ENCODE measurements at regions not wholly inside any gene's neighbourhood (a gene's known extent, or its start where the extent isn't known, plus 50 kb on each side); places are given as distances from the start of the nearest gene placed in this dataset.

DNA sequence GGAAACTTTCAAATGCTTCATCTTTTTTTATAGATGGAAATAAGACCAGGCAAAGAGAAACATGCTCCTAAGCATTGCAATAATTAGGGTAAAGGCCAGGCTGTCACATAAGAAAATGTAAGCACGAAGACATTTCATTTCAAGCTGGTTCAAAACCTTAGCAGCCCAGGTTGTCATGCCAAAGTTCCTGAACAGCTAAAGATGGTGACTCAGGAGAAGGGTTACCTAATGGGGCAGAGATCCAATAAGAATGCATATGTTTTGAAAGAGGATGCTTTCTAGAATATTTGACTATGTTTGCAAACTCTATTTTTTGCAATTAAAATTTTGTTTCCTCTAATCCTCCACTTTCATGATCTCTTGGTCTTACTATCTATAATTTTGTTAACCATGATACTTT lies 65.6 kb upstream of the PHACTR2 start:
- H3K27me3 ChIP-seq (ENCODE audit: low read depth, low read length), result no peaks in the 10 kb centered on the region
- H3K27ac ChIP-seq (ENCODE audit: low read length), result no peak overlapping the region
- no peaks in the 10 kb centered on the region for H4K20me1 ChIP-seq (ENCODE audit: insufficient read depth, low read length)
- TF ChIP-seq, protein P1, sequence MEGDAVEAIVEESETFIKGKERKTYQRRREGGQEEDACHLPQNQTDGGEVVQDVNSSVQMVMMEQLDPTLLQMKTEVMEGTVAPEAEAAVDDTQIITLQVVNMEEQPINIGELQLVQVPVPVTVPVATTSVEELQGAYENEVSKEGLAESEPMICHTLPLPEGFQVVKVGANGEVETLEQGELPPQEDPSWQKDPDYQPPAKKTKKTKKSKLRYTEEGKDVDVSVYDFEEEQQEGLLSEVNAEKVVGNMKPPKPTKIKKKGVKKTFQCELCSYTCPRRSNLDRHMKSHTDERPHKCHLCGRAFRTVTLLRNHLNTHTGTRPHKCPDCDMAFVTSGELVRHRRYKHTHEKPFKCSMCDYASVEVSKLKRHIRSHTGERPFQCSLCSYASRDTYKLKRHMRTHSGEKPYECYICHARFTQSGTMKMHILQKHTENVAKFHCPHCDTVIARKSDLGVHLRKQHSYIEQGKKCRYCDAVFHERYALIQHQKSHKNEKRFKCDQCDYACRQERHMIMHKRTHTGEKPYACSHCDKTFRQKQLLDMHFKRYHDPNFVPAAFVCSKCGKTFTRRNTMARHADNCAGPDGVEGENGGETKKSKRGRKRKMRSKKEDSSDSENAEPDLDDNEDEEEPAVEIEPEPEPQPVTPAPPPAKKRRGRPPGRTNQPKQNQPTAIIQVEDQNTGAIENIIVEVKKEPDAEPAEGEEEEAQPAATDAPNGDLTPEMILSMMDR (IDR thresholded peaks at IDR 0.05; ENCODE audit: low read depth, low read length), result no peak
- no peak for TF ChIP-seq EZH2phosphoT487 (IDR thresholded peaks at IDR 0.05; ENCODE audit: low read depth)
- H3K4me2 ChIP-seq (ENCODE audit: low read length), result no peak overlapping the region
- H3K4me3 ChIP-seq (ENCODE audit: low read length), result no peak overlapping the region
- peaks cover 11% of the 10 kb centered on the region for H3K4me1 ChIP-seq (ENCODE audit: low read length)
- no peaks in the 10 kb centered on the region for H3K9me3 ChIP-seq (ENCODE audit: insufficient read depth, low read length)
- no peak overlapping the region for H3K9ac ChIP-seq (ENCODE audit: low read length)
- H2AFZ ChIP-seq (ENCODE audit: low read depth, low read length), result no peak overlapping the region
- no peaks in the 10 kb centered on the region; the same call in none of the 2 replicates for H3K79me2 ChIP-seq (ENCODE audit: low read length)
- no peaks in the 10 kb centered on the region for H3K36me3 ChIP-seq (replicated peaks; ENCODE audit: low read depth, low read length)

DNA sequence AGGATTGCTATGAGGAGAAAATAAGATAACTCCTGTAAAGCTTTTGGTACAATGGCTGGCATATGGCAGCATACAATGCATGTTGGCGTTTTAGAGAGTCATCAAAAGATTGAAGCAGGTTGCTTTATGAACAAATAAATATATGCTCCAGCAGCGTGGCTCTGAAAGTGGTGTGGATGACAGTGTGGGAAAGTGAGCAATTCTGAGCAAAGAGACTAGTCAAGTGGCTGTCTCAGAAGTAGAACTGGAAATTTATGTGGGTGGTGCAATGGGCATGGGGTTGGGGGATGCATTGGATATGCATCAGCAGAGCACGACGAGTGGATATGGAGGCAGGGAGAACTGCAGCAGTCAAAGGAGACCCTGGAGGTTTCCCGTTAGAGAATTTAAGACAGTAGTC lies 66.2 kb upstream of the PHACTR2 start:
- Histone ChIP-seq H4K20me1 (ENCODE audit: insufficient read depth, low read length) (no peaks in the 10 kb centered on the region), H3K9me3 (ENCODE audit: insufficient read depth, low read length) (no peaks in the 10 kb centered on the region), H3K27ac (ENCODE audit: low read length) (no peak overlapping the region), H3K27me3 (ENCODE audit: low read depth, low read length) (no peaks in the 10 kb centered on the region), H3K79me2 (ENCODE audit: low read length) (no peaks in the 10 kb centered on the region; the same call in none of the 2 replicates), H3K4me3 (ENCODE audit: low read length) (no peak overlapping the region), H3K4me1 (ENCODE audit: low read length) (peaks cover 11% of the 10 kb centered on the region), H3K4me2 (ENCODE audit: low read length) (no peak overlapping the region), H3K36me3 (replicated peaks; ENCODE audit: low read depth, low read length) (no peaks in the 10 kb centered on the region), H3K9ac (ENCODE audit: low read length) (no peak overlapping the region), H2AFZ (ENCODE audit: low read depth, low read length) (no peak overlapping the region)
- TF ChIP-seq, protein P1 (IDR thresholded peaks at IDR 0.05; ENCODE audit: low read depth, low read length), result no peak
- no peak for TF ChIP-seq EZH2phosphoT487 (IDR thresholded peaks at IDR 0.05; ENCODE audit: low read depth)

DNA sequence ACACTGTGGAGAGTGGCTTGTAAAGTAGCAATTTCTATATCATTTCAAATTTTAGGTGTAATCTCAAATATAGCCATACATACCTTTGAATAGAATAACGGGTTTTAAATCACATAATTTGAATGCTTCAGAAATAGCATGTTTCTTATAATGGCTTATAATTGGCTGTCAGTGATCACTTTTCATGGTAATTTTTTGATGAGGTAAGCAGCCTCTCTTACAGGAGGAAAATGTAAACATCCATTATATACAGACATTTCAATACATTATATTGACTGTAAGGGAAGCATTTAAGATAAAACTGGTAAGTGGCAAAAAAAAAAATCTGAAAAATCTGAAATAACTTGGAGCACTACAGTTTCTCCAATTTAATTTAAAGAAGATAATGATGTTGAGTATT lies 67.8 kb upstream of the PHACTR2 start:
- H3K9me3 ChIP-seq (ENCODE audit: insufficient read depth, low read length), result no peaks in the 10 kb centered on the region
- peaks cover 6% of the 10 kb centered on the region; the same call in 1 of the 2 replicates for H3K4me1 ChIP-seq (ENCODE audit: low read length)
- H3K79me2 ChIP-seq (ENCODE audit: low read length), result no peaks in the 10 kb centered on the region; the same call in none of the 2 replicates
- H3K27ac ChIP-seq (ENCODE audit: low read length), result no peak overlapping the region
- no peaks in the 10 kb centered on the region for H3K36me3 ChIP-seq (replicated peaks; ENCODE audit: low read depth, low read length)
- H3K9ac ChIP-seq (ENCODE audit: low read length), result no peak overlapping the region
- no peak overlapping the region for H3K4me2 ChIP-seq (ENCODE audit: low read length)
- H4K20me1 ChIP-seq (ENCODE audit: insufficient read depth, low read length), result no peaks in the 10 kb centered on the region
- no peak overlapping the region for H3K4me3 ChIP-seq (ENCODE audit: low read length)
- TF ChIP-seq EZH2phosphoT487 (IDR thresholded peaks at IDR 0.05; ENCODE audit: low read depth), result no peak
- TF ChIP-seq, protein P1 (IDR thresholded peaks at IDR 0.05; ENCODE audit: low read depth, low read length), result no peak
- H2AFZ ChIP-seq (ENCODE audit: low read depth, low read length), result no peak overlapping the region
- no peaks in the 10 kb centered on the region for H3K27me3 ChIP-seq (ENCODE audit: low read depth, low read length)

DNA sequence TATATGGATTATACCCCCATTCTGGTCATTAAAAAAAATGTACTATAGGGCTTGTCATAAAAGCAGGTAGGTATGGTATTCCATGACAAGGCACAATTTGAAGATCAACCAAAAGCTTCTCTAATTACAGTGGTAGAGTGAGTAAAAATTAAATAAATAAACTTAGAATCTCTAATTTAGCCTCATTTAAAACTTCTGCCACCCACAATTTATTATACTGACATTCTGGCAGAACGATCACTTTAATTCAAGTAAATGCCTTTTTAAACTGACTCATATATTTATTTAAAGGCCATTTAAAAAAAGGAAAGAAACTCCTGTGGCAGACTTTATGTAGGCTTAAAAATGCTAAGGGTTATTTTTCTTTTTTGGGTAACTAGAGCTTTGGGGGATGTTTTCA lies 68.3 kb upstream of the PHACTR2 start:
- Histone ChIP-seq H3K9me3 (ENCODE audit: insufficient read depth, low read length) (no peaks in the 10 kb centered on the region), H3K36me3 (replicated peaks; ENCODE audit: low read depth, low read length) (no peaks in the 10 kb centered on the region), H3K9ac (ENCODE audit: low read length) (no peak overlapping the region), H4K20me1 (ENCODE audit: insufficient read depth, low read length) (no peaks in the 10 kb centered on the region), H3K4me3 (ENCODE audit: low read length) (no peak overlapping the region), H3K4me1 (ENCODE audit: low read length) (peaks cover 5% of the 10 kb centered on the region; the same call in 1 of the 2 replicates), H3K79me2 (ENCODE audit: low read length) (no peaks in the 10 kb centered on the region; the same call in 1 of the 2 replicates), H3K27ac (ENCODE audit: low read length) (no peak overlapping the region), H3K4me2 (ENCODE audit: low read length) (no peak overlapping the region), H3K27me3 (ENCODE audit: low read depth, low read length) (no peaks in the 10 kb centered on the region), H2AFZ (ENCODE audit: low read depth, low read length) (no peak overlapping the region)
- TF ChIP-seq EZH2phosphoT487 (IDR thresholded peaks at IDR 0.05; ENCODE audit: low read depth), result no peak
- TF ChIP-seq, protein P1 (IDR thresholded peaks at IDR 0.05; ENCODE audit: low read depth, low read length), result no peak

All from OCI-LY3 (cell line).